Cardiac muscle cell (in vitro differentiated cells and primary cell): ENCODE measurements at regions not wholly inside any gene's neighbourhood (a gene's known extent, or its start where the extent isn't known, plus 50 kb on each side); places are given as distances from the start of the nearest gene placed in this dataset.
"Not testable (repeated sequence)": the region's sequence is repeated elsewhere in the genome, so short reads cannot be mapped to it uniquely, and the experiment has no call there.

Experiments used
- DNase-seq, 2 donors: peaks; one replicate each; pipeline versions ENCODE4 v3.0.0 to v3.0.0-alpha.2; 2010 to 2017; ENCODE audit warnings: low read depth in 1 of 2, low spot score in 1 of 2
- H3K27ac ChIP-seq: fragments of 200-600 bp; sonication (generic); 2 replicates; pipeline ENCODE4 v1.5.1; 2016
- H3K27me3 ChIP-seq: fragments of 200-600 bp; sonication (generic); 2 replicates; pipeline ENCODE4 v1.6.0; 2016; ENCODE audit warnings: control low read depth
- H3K36me3 ChIP-seq: fragments of 200-600 bp; sonication (generic); 2 replicates; pipeline ENCODE4 v1.5.1; 2016; ENCODE audit warnings: control low read depth
- H3K4me1 ChIP-seq: fragments of 200-600 bp; sonication (generic); 2 replicates; pipeline ENCODE4 v1.8.1; 2017; ENCODE audit warnings: low read depth, mild to moderate bottlenecking, mixed run types
- H3K4me3 ChIP-seq: fragments of 200-600 bp; sonication (generic); 2 replicates; pipeline ENCODE4 v1.5.1; 2016; ENCODE audit warnings: mild to moderate bottlenecking
- H3K9me3 ChIP-seq: fragments of 200-600 bp; sonication (generic); 2 replicates; pipeline ENCODE4 v1.5.1; 2017; ENCODE audit warnings: low read depth, mild to moderate bottlenecking, control low read depth
- CTCF ChIP-seq: IDR thresholded peaks from 2 replicates; pipeline ENCODE4 v1.5.1; 2012; ENCODE audit warnings: low read depth, mild to moderate bottlenecking, low read length

- Histone ChIP-seq H3K36me3 (no peaks in the 10 kb centered on the region), H3K27me3 (no peaks in the 10 kb centered on the region), H3K4me1 (no peaks in the 10 kb centered on the region)
Measured at GRCh38 chr20:12130781-12131180, 213.1 kb downstream of the BTBD3 start.

GRCh38 chr20:12133553-12133952 is 215.9 kb downstream of the BTBD3 start:
- Histone ChIP-seq H3K27ac (no peak overlapping the region), H3K4me1 (no peaks in the 10 kb centered on the region), H3K36me3 (no peaks in the 10 kb centered on the region), H3K9me3 (no peaks in the 10 kb centered on the region), H3K4me3 (no peak overlapping the region), H3K27me3 (no peaks in the 10 kb centered on the region)
- no peak for TF ChIP-seq CTCF
- DNase-seq: no peak

More at GRCh38 chr20:12130781-12131180, 213.1 kb downstream of the BTBD3 start:
- no peak for TF ChIP-seq CTCF
- peak in 1 of 2 donors; percentile 41 for DNase-seq
- Histone ChIP-seq H3K9me3 (no peaks in the 10 kb centered on the region), H3K4me3 (no peak overlapping the region), H3K27ac (no peak overlapping the region)

- peak in 1 of 2 donors; percentile 24 for DNase-seq
- not testable (repeated sequence) for H3K9me3 ChIP-seq, H3K27ac ChIP-seq, H3K4me1 ChIP-seq, H3K27me3 ChIP-seq, H3K4me3 ChIP-seq, H3K36me3 ChIP-seq
Measured at GRCh38 chr20:12145951-12146350, 228.3 kb downstream of the BTBD3 start.

GRCh38 chr20:12152996-12153395 is 235.3 kb downstream of the BTBD3 start:
- TF ChIP-seq CTCF: no peak
- H3K27ac ChIP-seq: no peak overlapping the region
- no peaks in the 10 kb centered on the region for H3K9me3 ChIP-seq
- no peak overlapping the region for H3K4me3 ChIP-seq
- DNase-seq: no peak
- no peaks in the 10 kb centered on the region for H3K27me3 ChIP-seq
- H3K4me1 ChIP-seq: no peaks in the 10 kb centered on the region
- no peaks in the 10 kb centered on the region for H3K36me3 ChIP-seq

GRCh38 chr20:12153628-12154027 is 235.9 kb downstream of the BTBD3 start:
- Histone ChIP-seq H3K27me3 (no peaks in the 10 kb centered on the region), H3K9me3 (no peaks in the 10 kb centered on the region)
- TF ChIP-seq CTCF: no peak

GRCh38 chr20:12156252-12156651 is 238.6 kb downstream of the BTBD3 start:
- H3K36me3 ChIP-seq: no peaks in the 10 kb centered on the region
- H3K27me3 ChIP-seq: no peaks in the 10 kb centered on the region
- H3K4me3 ChIP-seq: no peak overlapping the region
- no peak overlapping the region for H3K27ac ChIP-seq
- H3K9me3 ChIP-seq: no peaks in the 10 kb centered on the region
- no peaks in the 10 kb centered on the region for H3K4me1 ChIP-seq
- no peak for DNase-seq
- no peak for TF ChIP-seq CTCF

More at GRCh38 chr20:12153628-12154027, 235.9 kb downstream of the BTBD3 start:
- Histone ChIP-seq H3K4me1 (no peaks in the 10 kb centered on the region), H3K4me3 (no peak overlapping the region), H3K36me3 (no peaks in the 10 kb centered on the region), H3K27ac (no peak overlapping the region)
- peak in 1 of 2 donors; percentile 55 for DNase-seq
